Panc1 (cell line): ENCODE measurements at regions not wholly inside any gene's neighbourhood (a gene's known extent, or its start where the extent isn't known, plus 50 kb on each side); places are given as distances from the start of the nearest gene placed in this dataset.

ENCODE experiments used
- ATAC-seq: fragments of 200-7000 bp; cut with Tn5 transposase; 2 replicates; pipeline ENCODE4 v1.9.1; 2020; ENCODE audit warnings: mild to moderate bottlenecking, moderate library complexity
- BruUV-seq: library from RNA; stranded (reverse); fragments of 400-500 nt; replicated peaks from 2 replicates; lab custom pipeline; 2021; lab: Mats Ljungman, UMichigan
- CTCF ChIA-PET: fragments of 300-600 bp; sonication (Branson Sonifier 250); formaldehyde crosslinking; loops from one replicate; lab custom pipeline; 2022; ENCODE audit warnings: antibody characterized with exemption; lab: Charles Lee
- POLR2A ChIA-PET: fragments of 300-600 bp; sonication (Branson Sonifier 250); formaldehyde crosslinking; loops from one replicate; lab custom pipeline; 2022; ENCODE audit warnings: antibody characterized with exemption; lab: Charles Lee
- DNase-seq: peaks from one replicate; pipeline ENCODE4 v3.0.0-alpha.2; 2010; ENCODE audit warnings: low read depth, low spot score
- H3K27ac ChIP-seq: 2 replicates; pipeline ENCODE4 v1.5.1; 2011; ENCODE audit warnings: mild to moderate bottlenecking, low read length, inconsistent platforms
- H3K27me3 ChIP-seq: fragments of 200-500 bp; sonication (Bioruptor generic); 2 replicates; pipeline ENCODE4 v1.6.0; 2014; ENCODE audit warnings: low read length, inconsistent platforms; ENCODE audit not compliant: control insufficient read depth, insufficient read depth
- H3K36me3 ChIP-seq: fragments of 200-500 bp; sonication (Bioruptor generic); 2 replicates; pipeline ENCODE4 v1.5.1; 2014; ENCODE audit warnings: inconsistent platforms, mild to moderate bottlenecking, low read length, moderate library complexity; ENCODE audit not compliant: control insufficient read depth, insufficient read depth
- H3K4me1 ChIP-seq: 2 replicates; pipeline ENCODE4 v1.5.1; 2011; ENCODE audit warnings: inconsistent platforms, mild to moderate bottlenecking, low read length, moderate library complexity; ENCODE audit not compliant: control insufficient read depth, insufficient read depth
- H3K4me3 ChIP-seq, 2 experiments: 2 replicates each; pipeline ENCODE4 v1.5.1; 2011 to 2012; ENCODE audit warnings: low read depth in 2 of 2, low read length in 2 of 2, mild to moderate bottlenecking in 2 of 2, inconsistent platforms in 1 of 2, moderate library complexity in 1 of 2
- H3K9me3 ChIP-seq: fragments of 200-500 bp; sonication (Bioruptor generic); 2 replicates; pipeline ENCODE4 v1.5.1; 2014; ENCODE audit warnings: low read depth, mild to moderate bottlenecking, inconsistent platforms, low read length, moderate library complexity; ENCODE audit not compliant: control insufficient read depth, insufficient read depth
- POLR2AphosphoS5 ChIP-seq: IDR thresholded peaks from 2 replicates; pipeline ENCODE4 v1.6.1; 2012; ENCODE audit warnings: mild to moderate bottlenecking, low read depth, low read length, moderate library complexity
- REST ChIP-seq, 2 experiments: IDR thresholded peaks; 2 replicates each; pipeline ENCODE4 v1.6.1; 2011 to 2012; ENCODE audit warnings: low read depth in 2 of 2, control low read depth in 1 of 2, low read length in 1 of 2, mild to moderate bottlenecking in 1 of 2, moderate library complexity in 1 of 2; ENCODE audit not compliant: insufficient read depth in 1 of 2
- SIN3A ChIP-seq: IDR thresholded peaks from 2 replicates; pipeline ENCODE4 v1.6.1; 2012; ENCODE audit warnings: low read depth, mild to moderate bottlenecking, low read length, moderate library complexity, borderline replicate concordance; ENCODE audit not compliant: insufficient read depth
- TCF7L2 ChIP-seq: IDR thresholded peaks from 2 replicates; pipeline ENCODE4 v1.6.1; 2011; ENCODE audit warnings: mild to moderate bottlenecking, low read depth, low read length, inconsistent platforms
- in situ Hi-C: cut with HindIII; loops from 2 replicates; pipeline ENCODE4 v1.10.0; 2016; ENCODE audit warnings: low sequenced_read_pairs, low pct_unique_long_range_greater_than_20kb
- intact Hi-C: fragments of 100-400 bp; cut with micrococcal nuclease; formaldehyde crosslinking; loops from one replicate; pipeline ENCODE4 v1.10.0; 2022; ENCODE audit not compliant: unreplicated experiment
- TF ChIP-seq, protein P1 (sequence below): fragments of 450-650 bp; IDR thresholded peaks from 2 replicates; pipeline ENCODE4 v1.5.1; 2017; ENCODE audit warnings: mild to moderate bottlenecking

- no peak for ATAC-seq
- no peak for DNase-seq
- H3K4me1 ChIP-seq, result no peaks in the 10 kb centered on the region
- BruUV-seq, result no TSS peak
- intact Hi-C loops, result no loop called here
- ChIA-PET POLR2A (no interaction called here), CTCF (interaction anchor here (0.7 kb wide), 1 partner anchor 888 kb away, joined by 5 read pairs; no protein-coding TSS in a partner anchor)
- no peak overlapping the region for H3K27ac ChIP-seq
- TF ChIP-seq REST (IDR thresholded peaks at IDR 0.05; ENCODE audit: insufficient read depth in 1 of 2, low read depth in 2 of 2, low read length in 1 of 2), result no peak
- no peak for TF ChIP-seq TCF7L2
- TF ChIP-seq SIN3A, result no peak
- no peak for TF ChIP-seq POLR2AphosphoS5
- TF ChIP-seq, protein P1, sequence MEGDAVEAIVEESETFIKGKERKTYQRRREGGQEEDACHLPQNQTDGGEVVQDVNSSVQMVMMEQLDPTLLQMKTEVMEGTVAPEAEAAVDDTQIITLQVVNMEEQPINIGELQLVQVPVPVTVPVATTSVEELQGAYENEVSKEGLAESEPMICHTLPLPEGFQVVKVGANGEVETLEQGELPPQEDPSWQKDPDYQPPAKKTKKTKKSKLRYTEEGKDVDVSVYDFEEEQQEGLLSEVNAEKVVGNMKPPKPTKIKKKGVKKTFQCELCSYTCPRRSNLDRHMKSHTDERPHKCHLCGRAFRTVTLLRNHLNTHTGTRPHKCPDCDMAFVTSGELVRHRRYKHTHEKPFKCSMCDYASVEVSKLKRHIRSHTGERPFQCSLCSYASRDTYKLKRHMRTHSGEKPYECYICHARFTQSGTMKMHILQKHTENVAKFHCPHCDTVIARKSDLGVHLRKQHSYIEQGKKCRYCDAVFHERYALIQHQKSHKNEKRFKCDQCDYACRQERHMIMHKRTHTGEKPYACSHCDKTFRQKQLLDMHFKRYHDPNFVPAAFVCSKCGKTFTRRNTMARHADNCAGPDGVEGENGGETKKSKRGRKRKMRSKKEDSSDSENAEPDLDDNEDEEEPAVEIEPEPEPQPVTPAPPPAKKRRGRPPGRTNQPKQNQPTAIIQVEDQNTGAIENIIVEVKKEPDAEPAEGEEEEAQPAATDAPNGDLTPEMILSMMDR, result no peak
- no peaks in the 10 kb centered on the region for H3K36me3 ChIP-seq
- H3K27me3 ChIP-seq, result peaks cover 7% of the 10 kb centered on the region
- in situ Hi-C loops, result no loop called here
- no peak overlapping the region for H3K4me3 ChIP-seq
- H3K9me3 ChIP-seq, result no peaks in the 10 kb centered on the region
Measured at GRCh38 chr5:179427676-179428056, 82.4 kb upstream of the ADAMTS2 start.

DNA sequence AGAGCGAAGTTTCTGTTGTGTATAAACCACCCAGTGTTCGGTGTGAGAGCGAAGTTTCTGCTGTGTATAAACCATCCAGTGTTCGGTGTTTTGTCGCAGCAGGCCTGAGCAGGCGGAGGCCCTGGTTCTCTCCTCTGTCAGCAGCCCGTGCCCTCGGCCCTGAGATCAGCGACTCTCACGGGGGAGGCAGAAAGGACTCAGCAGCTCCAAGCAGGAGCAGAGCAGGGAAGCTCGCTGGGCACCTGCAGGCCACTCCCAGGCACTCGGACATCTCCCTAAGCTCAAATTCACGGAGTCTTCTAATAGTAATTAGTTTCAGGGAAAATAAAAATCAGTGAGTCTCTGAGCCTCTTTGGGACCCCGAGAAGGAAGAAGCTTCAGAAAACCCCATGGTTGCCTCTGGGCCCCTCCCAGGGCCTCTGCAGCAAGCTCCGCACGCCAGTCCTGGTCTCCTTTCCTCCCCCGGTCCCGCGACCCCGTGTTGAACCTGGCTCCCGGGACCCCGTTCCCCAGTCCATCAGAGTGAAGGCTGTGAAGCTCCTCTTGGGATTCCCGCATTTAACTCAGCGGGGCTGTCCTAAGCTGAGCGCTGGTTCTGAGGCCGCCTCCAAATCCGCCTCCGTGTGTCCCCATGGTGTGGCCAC, 81.9 kb upstream of the ADAMTS2 start:
- ChIA-PET POLR2A (no interaction called here), CTCF (no interaction called here)
- Histone ChIP-seq H3K27ac (no peak overlapping the region), H3K9me3 (no peaks in the 10 kb centered on the region), H3K4me3 (no peak overlapping the region), H3K27me3 (peaks cover 7% of the 10 kb centered on the region), H3K4me1 (no peaks in the 10 kb centered on the region), H3K36me3 (no peaks in the 10 kb centered on the region)
- DNase-seq, result no peak
- in situ Hi-C loops, result no loop called here
- 0 out of 2 replicates have a peak, but pooled peaks have one; percentile 43 for ATAC-seq
- no peak for TF ChIP-seq SIN3A
- TF ChIP-seq, protein P1, result no peak
- TF ChIP-seq TCF7L2, result no peak
- no peak for TF ChIP-seq POLR2AphosphoS5
- no peak for TF ChIP-seq REST (IDR thresholded peaks at IDR 0.05; ENCODE audit: insufficient read depth in 1 of 2, low read depth in 2 of 2, low read length in 1 of 2)
- BruUV-seq, result no TSS peak
- intact Hi-C loops, result no loop called here
